ENCODE measurements at regions not wholly inside any gene's neighbourhood (a gene's known extent, or its start where the extent isn't known, plus 50 kb on each side); places are given as distances from the start of the nearest gene placed in this dataset.

- Mint-ChIP-seq H3K4me3 (no peak overlapping the region), H3K27ac (no peak overlapping the region), H3K27me3 (ENCODE audit: low read depth in 2 of 2) (peaks cover 3 to 20% of the 10 kb centered on the region in 2 donors), H3K36me3 (no peaks in the 10 kb centered on the region), H3K9me3 (no peaks in the 10 kb centered on the region), H3K4me1 (no peaks in the 10 kb centered on the region)
- H3K4me3 ChIP-seq (ENCODE audit: low read length): no peak overlapping the region
- H3K27me3 ChIP-seq (ENCODE audit: control insufficient read depth, insufficient read depth, low read length): no peaks in the 10 kb centered on the region
- no peak for TF ChIP-seq CTCF (IDR thresholded peaks at IDR 0.05)
- intact Hi-C loops (cut with micrococcal nuclease): no loop called here
- no peak for ATAC-seq
- no peaks in the 10 kb centered on the region for H3K4me1 ChIP-seq (ENCODE audit: control insufficient read depth, insufficient read depth, low read length)
- DNase-seq: no peak
- 86% methylated on average over 2 of the region's 2 CpGs for WGBS (ENCODE audit: insufficient coverage)
- no peaks in the 10 kb centered on the region for H3K9me3 ChIP-seq (ENCODE audit: control insufficient read depth, insufficient read depth, low read length)
- no peak overlapping the region for H3K27ac ChIP-seq (ENCODE audit: low read length)
- no peaks in the 10 kb centered on the region for H3K36me3 ChIP-seq (ENCODE audit: control insufficient read depth, insufficient read depth, low read length)
Observed at GRCh38 chr10:4501306-4501705, 324.7 kb upstream of the AKR1E2 start.

- H3K27me3 Mint-ChIP-seq (ENCODE audit: low read depth in 2 of 2): peaks cover 4 to 20% of the 10 kb centered on the region in 2 donors
- H3K4me3 Mint-ChIP-seq: no peak overlapping the region
- Histone ChIP-seq H3K27ac (ENCODE audit: low read length) (no peak overlapping the region), H3K36me3 (ENCODE audit: control insufficient read depth, insufficient read depth, low read length) (no peaks in the 10 kb centered on the region), H3K4me3 (ENCODE audit: low read length) (no peak overlapping the region), H3K4me1 (ENCODE audit: control insufficient read depth, insufficient read depth, low read length) (no peaks in the 10 kb centered on the region), H3K27me3 (ENCODE audit: control insufficient read depth, insufficient read depth, low read length) (no peaks in the 10 kb centered on the region), H3K9me3 (ENCODE audit: control insufficient read depth, insufficient read depth, low read length) (no peaks in the 10 kb centered on the region)
- no peak for TF ChIP-seq CTCF (IDR thresholded peaks at IDR 0.05)
- DNase-seq (no peak), ATAC-seq (no peak)
- no peaks in the 10 kb centered on the region for H3K4me1 Mint-ChIP-seq
- 78% methylated on average over 5 of the region's 6 CpGs for WGBS (ENCODE audit: insufficient coverage)
- no peaks in the 10 kb centered on the region for H3K36me3 Mint-ChIP-seq
- intact Hi-C loops (cut with micrococcal nuclease): no loop called here
- no peak overlapping the region for H3K27ac Mint-ChIP-seq
- no peaks in the 10 kb centered on the region for H3K9me3 Mint-ChIP-seq
Observed at GRCh38 chr10:4498711-4499251, 327.2 kb upstream of the AKR1E2 start.

- Histone ChIP-seq H3K36me3 (ENCODE audit: control insufficient read depth, insufficient read depth, low read length) (no peaks in the 10 kb centered on the region), H3K27me3 (ENCODE audit: control insufficient read depth, insufficient read depth, low read length) (no peaks in the 10 kb centered on the region), H3K9me3 (ENCODE audit: control insufficient read depth, insufficient read depth, low read length) (no peaks in the 10 kb centered on the region), H3K4me1 (ENCODE audit: control insufficient read depth, insufficient read depth, low read length) (no peaks in the 10 kb centered on the region), H3K27ac (ENCODE audit: low read length) (no peak overlapping the region), H3K4me3 (ENCODE audit: low read length) (no peak overlapping the region)
- DNase-seq (no peak), ATAC-seq (no peak)
- H3K27ac Mint-ChIP-seq: no peak overlapping the region
- WGBS (ENCODE audit: insufficient coverage): 100% methylated on average over 1 of the region's 2 CpGs
- intact Hi-C loops (cut with micrococcal nuclease): no loop called here
- no peaks in the 10 kb centered on the region for H3K9me3 Mint-ChIP-seq
- H3K27me3 Mint-ChIP-seq (ENCODE audit: low read depth in 2 of 2): peaks cover 9 to 26% of the 10 kb centered on the region in 2 donors
- H3K36me3 Mint-ChIP-seq: no peaks in the 10 kb centered on the region
- H3K4me1 Mint-ChIP-seq: no peaks in the 10 kb centered on the region
- no peak for TF ChIP-seq CTCF (IDR thresholded peaks at IDR 0.05)
- no peak overlapping the region for H3K4me3 Mint-ChIP-seq
Observed at GRCh38 chr10:4494551-4494950, 331.5 kb upstream of the AKR1E2 start.

GRCh38 chr10:4492202-4492601, 333.8 kb upstream of the AKR1E2 start:
- H3K4me1 Mint-ChIP-seq: no peaks in the 10 kb centered on the region
- Histone ChIP-seq H3K9me3 (ENCODE audit: control insufficient read depth, insufficient read depth, low read length) (no peaks in the 10 kb centered on the region), H3K36me3 (ENCODE audit: control insufficient read depth, insufficient read depth, low read length) (no peaks in the 10 kb centered on the region), H3K4me1 (ENCODE audit: control insufficient read depth, insufficient read depth, low read length) (no peaks in the 10 kb centered on the region), H3K27me3 (ENCODE audit: control insufficient read depth, insufficient read depth, low read length) (no peaks in the 10 kb centered on the region), H3K27ac (ENCODE audit: low read length) (no peak overlapping the region), H3K4me3 (ENCODE audit: low read length) (no peak overlapping the region)
- intact Hi-C loops (cut with micrococcal nuclease): no loop called here
- peaks cover 12 to 21% of the 10 kb centered on the region in 2 donors for H3K27me3 Mint-ChIP-seq (ENCODE audit: low read depth in 2 of 2)
- H3K27ac Mint-ChIP-seq: no peak overlapping the region
- H3K4me3 Mint-ChIP-seq: no peak overlapping the region
- no peak for DNase-seq
- TF ChIP-seq CTCF (IDR thresholded peaks at IDR 0.05): no peak
- 94% methylated on average over 6 of the region's 6 CpGs for WGBS (ENCODE audit: insufficient coverage)
- H3K36me3 Mint-ChIP-seq: no peaks in the 10 kb centered on the region
- no peak for ATAC-seq
- H3K9me3 Mint-ChIP-seq: no peaks in the 10 kb centered on the region

All from natural killer cell (primary cell).